Gastrocnemius medialis (tissue), 4 donors: ENCODE measurements at regions not wholly inside any gene's neighbourhood (a gene's known extent, or its start where the extent isn't known, plus 50 kb on each side); places are given as distances from the start of the nearest gene placed in this dataset.

Experiments
- CTCF ChIP-seq, 5 experiments: fragments of 450-650 bp in 3 of 5; fragments of 200-600 bp in 2 of 5; sonication (generic) in 2 of 5; IDR thresholded peaks in 4 of 5; conservative IDR thresholded peaks in 1 of 5; 1 replicate in 4 of 5; 2 replicates in 1 of 5; pipeline ENCODE4 v1.5.1; 2016 to 2019; ENCODE audit warnings: antibody characterized with exemption in 5 of 5, mild to moderate bottlenecking in 3 of 5, moderate library complexity in 3 of 5
- POLR2A ChIP-seq, 2 donors: fragments of 450-650 bp; IDR thresholded peaks; one replicate each; pipeline ENCODE4 v1.6.1; 2017; ENCODE audit warnings: antibody characterized with exemption in 2 of 2, mild to moderate bottlenecking in 2 of 2, moderate library complexity in 2 of 2

- TF ChIP-seq CTCF (IDR thresholded peaks at IDR 0.05 in 4 of 5, conservative IDR thresholded peaks at IDR 0.05 in 1 of 5) (no peak), POLR2A (IDR thresholded peaks at IDR 0.05) (no peak)
These were observed 112.9 kb downstream of the PXDC1 start for GRCh38 chr6:3638662-3639061.
